ENCODE measurements at regions not wholly inside any gene's neighbourhood (a gene's known extent, or its start where the extent isn't known, plus 50 kb on each side); places are given as distances from the start of the nearest gene placed in this dataset.
"Not testable (repeated sequence)": the region's sequence is repeated elsewhere in the genome, so short reads cannot be mapped to it uniquely, and the experiment has no call there.

- DNase-seq: no peak
Measured at GRCh38 chr7:67918158-67918557, 921.5 kb downstream of the TYW1 start.

DNA sequence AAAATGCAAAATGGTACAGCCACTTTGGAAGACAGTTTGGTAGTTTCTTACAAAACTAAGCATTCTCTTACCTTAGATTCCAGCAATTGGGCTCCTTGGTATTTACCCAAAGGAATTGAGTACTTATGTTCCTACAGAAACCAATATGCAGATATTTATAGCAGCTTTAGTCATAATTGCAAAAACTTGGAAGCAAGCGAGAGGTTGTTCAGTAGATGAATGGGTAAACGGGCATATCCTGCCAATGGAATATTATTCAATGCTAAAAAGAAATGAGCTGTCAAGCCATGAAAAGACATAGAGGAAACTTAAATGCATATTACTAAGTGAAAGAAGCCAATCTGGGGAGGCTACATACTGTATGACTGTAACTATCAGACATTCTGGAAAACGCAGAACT, 926.7 kb downstream of the TYW1 start:
- no peak for DNase-seq

DNA sequence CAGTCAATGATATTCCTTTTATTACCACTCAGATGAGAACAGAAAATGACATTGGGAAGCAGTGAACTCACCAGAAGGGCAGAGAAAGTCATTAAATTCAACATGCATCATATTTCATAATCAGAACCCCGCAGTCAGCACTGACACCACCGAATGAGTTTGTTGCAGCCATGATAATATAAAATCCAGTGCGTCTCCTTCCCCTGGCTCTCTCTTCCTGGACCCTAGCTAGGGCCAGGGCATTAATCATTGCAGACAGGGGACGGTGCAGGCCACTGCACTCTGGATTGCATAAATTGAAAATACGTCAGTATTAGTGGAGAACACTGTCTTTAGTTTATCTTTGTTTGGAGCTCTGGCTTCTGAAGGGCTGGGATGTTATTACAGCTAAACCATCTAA, 931.5 kb downstream of the TYW1 start:
- DNase-seq: no peak

- not testable (repeated sequence) for DNase-seq
Measured at GRCh38 chr7:67936447-67936846, 939.8 kb downstream of the TYW1 start.

DNA sequence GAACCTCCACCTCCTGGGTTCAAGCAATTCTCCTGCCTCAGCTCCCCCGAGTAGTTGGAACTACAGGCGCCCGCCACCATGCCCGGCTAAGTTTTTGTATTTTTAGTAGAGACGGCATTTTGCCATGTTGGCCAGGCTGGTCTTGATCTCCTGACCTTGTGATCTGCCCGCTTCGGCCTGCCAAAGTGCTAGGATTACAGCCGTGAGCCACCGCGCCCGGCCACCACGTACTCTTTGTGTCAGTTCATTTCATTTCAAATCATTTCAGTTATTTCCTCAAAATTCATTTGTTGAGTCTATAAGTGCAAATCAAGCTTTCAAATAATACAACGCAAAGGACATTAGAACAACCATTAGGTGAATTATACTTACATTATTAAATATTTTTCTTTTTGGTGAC, 943.8 kb downstream of the TYW1 start:
- DNase-seq: no peak

GRCh38 chr7:67947191-67947590, 950.6 kb downstream of the TYW1 start:
- DNase-seq: no peak

- DNase-seq: no peak
Measured at GRCh38 chr7:67947646-67948045, 951.0 kb downstream of the TYW1 start.

DNA sequence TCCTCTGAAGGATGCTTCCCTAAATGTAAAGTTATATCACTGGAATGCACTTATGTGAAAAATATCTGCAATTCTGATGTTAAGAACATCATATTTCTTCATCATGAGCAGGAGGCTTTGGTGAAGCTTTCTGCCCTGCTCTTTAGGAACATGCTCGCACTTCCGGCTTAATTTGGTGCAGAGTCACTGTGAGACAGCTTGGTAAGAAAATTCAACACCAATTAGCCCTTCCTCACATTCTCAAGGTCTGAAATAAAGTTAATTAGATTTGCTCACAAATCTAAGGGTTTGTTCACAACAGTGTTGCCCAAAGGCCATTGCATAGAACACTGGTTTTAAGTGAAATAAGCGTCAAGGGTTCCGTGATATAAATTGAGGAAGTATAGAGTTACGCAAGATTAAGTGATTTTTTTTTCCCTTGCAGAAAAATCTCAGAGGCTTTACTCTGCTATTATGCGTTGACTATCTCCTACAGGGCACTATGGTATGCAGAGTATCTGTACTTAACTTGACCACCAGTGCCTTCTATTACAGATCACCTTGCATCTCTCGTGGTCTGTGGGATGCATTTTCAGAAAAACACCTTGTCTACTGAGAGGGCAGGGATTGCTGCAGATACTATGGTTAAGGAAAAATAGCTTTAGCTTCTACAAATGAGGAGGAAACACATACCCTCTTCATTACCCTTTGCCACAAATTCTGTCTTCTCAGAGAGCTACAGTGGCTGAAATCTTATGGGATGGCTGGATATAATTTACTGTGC, 953.9 kb downstream of the TYW1 start:
- no peak for DNase-seq

- no peak for DNase-seq
Measured at GRCh38 chr7:67955061-67955460, 958.4 kb downstream of the TYW1 start.

DNA sequence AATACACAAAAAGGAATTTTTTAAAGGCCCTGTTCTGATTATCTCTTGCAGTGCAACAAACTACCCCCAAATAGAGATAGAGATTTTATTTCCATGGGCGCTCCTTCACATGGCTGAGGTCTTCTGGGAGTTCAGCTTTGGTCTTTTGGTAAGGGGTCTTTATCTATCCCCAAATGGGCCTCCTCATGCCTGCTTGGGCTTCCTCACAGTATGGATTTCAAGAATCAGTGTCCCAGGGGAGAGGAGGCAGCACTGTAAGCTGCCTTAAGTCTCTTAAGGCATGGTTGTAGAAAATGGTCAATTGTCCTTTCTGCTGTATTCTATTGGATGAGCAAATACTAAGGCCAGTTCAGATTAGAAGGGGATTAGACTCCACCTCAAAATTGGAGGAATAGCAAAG, 966.2 kb downstream of the TYW1 start:
- DNase-seq: no peak

GRCh38 chr7:67976490-67976889, 979.9 kb downstream of the TYW1 start:
- no peak for DNase-seq

GRCh38 chr7:67983486-67983885, 986.9 kb downstream of the TYW1 start:
- no peak for DNase-seq

DNA sequence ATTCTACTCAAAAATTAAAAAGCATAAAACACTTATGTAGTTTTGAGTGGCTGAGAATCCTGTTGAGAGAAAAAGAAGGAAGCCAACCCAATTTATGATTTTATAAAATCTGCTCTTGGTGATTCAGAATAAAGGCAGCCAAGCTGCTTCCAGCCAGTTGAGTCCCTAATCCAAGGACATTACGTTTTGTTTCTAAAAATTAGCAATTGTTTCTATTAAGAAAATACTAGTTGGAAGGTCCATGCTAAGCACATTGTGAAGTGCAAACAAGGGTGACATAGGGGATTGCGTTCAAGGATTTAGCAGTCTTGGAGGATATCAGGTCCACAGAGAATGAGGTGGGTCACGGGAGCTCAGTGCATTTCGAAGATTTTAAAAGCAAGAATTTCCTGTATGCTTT, 987.7 kb downstream of the TYW1 start:
- no peak for DNase-seq

- DNase-seq: no peak
Measured at GRCh38 chr7:67989142-67989541, 992.5 kb downstream of the TYW1 start.

- no peak for DNase-seq
Measured at GRCh38 chr7:67990003-67990402, 993.4 kb downstream of the TYW1 start.

GRCh38 chr7:67990716-67991115, 994.1 kb downstream of the TYW1 start:
- no peak for DNase-seq

DNA sequence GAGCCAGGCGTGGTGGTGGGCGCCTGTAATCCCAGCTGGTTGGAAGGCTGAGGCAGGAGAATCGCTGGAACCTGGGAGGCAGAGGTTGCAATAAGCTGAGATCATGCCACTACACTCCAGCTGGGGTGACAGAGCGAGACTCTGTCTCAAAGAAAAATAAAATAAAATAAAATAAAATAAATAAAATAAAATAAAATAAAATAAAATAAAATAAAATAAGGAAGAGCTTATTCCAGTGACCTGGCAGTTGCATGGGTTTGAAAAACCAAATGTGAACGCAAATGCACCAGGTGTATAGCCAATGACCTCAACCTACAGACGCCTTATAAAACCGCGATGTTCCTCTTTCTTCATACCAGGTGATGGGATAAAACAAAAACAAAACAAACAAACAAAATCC, 995.7 kb downstream of the TYW1 start:
- DNase-seq: no peak

GRCh38 chr7:68005992-68006391, 1009.4 kb downstream of the TYW1 start:
- DNase-seq: no peak

- DNase-seq: no peak
Measured at GRCh38 chr7:68006619-68007018, 1010.0 kb downstream of the TYW1 start.

DNA sequence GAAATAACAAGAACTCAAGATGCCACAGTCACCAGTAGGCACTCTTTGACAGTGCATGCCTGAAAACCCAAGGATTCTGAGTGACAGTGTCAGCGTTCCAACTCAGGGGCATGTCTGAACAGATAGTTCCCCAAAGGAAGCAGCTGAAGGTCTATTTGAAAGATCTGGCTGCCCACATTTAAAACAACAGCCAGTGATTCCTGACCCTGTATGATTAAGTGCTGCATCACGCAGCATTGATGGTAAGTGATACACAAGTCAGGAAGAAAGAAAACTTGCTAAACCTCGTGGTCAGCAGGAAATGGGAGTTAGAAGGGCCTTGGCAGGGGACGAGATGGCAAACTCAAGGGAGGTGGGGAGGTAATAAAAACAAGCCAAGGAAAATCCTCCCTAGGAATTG, 1013.1 kb downstream of the TYW1 start:
- no peak for DNase-seq

DNA sequence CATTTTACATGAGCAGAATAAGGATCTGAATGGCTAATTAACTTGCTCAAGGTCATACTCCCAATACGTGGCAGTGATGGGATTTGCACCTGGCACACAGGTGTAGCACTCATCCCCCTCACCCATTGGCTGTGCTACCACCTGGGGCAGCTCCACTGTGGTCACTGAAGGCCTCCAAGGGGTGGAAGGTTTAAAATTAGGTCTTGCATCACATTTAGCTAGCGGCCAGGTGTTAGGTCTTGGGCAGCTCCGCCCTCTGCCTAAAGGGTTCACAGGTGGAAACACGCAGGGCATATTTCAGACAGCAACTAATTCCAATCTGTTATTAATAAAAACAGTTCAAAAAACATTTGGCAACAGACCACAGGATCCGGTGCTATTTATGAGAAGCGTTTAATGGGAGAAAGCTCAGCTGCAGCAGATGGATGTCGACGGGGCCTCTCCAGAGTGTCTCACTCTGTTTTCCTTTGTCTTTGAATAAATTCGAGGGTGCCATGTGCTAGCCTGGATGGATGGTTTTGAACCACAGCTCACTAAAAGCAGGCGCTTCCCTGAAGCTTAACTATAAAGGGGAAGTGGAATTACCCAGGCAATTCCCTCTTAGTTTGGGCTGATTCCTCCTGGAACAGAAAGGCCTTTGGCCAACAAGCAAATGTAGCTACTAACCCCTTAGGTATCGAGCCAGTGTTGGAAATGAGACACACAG, 1017.6 kb downstream of the TYW1 start:
- no peak for DNase-seq

- DNase-seq: no peak
Measured at GRCh38 chr7:68015122-68015977, 1018.7 kb downstream of the TYW1 start.

- no peak for DNase-seq
Measured at GRCh38 chr7:68015978-68016532, 1019.4 kb downstream of the TYW1 start.

Data from stimulated activated CD4-positive, alpha-beta T cell treated with anti-CD3 and anti-CD28 coated beads, Interleukin-1b, Interleukin-23, amount 100 ng/mL, for 48 hours (primary cell).